ENCODE measurements at regions not wholly inside any gene's neighbourhood (a gene's known extent, or its start where the extent isn't known, plus 50 kb on each side); places are given as distances from the start of the nearest gene placed in this dataset.
"Not testable (repeated sequence)": the region's sequence is repeated elsewhere in the genome, so short reads cannot be mapped to it uniquely, and the experiment has no call there.

- TF ChIP-seq CTCF (IDR thresholded peaks at IDR 0.05; ENCODE audit: borderline replicate concordance, extremely low read depth, low read length, poor library complexity, severe bottlenecking); EZH2 (IDR thresholded peaks at IDR 0.05; ENCODE audit: borderline replicate concordance, low read depth, low read length, severe bottlenecking): not testable (repeated sequence)
Measured at GRCh38 chr1:111048253-111048652, 84.5 kb upstream of the LRIF1 start.
